Upper lobe of right lung (tissue), 1 donor: ENCODE measurements at regions not wholly inside any gene's neighbourhood (a gene's known extent, or its start where the extent isn't known, plus 50 kb on each side); places are given as distances from the start of the nearest gene placed in this dataset.

Source experiments
- ATAC-seq: fragments of 200-7000 bp; cut with Tn5 transposase; one replicate; pipeline ENCODE4 v1.9.1; 2020; ENCODE audit warnings: mild to moderate bottlenecking, moderate library complexity
- DNase-seq: peaks from one replicate; pipeline ENCODE4 v3.0.0-alpha.2; 2020
- H3K27ac ChIP-seq: fragments of 200-600 bp; one replicate; pipeline ENCODE4 v1.8.0; 2022
- H3K27me3 ChIP-seq: fragments of 200-600 bp; one replicate; pipeline ENCODE4 v1.8.0; 2022; ENCODE audit warnings: mild to moderate bottlenecking
- H3K36me3 ChIP-seq: fragments of 200-600 bp; one replicate; pipeline ENCODE4 v1.8.0; 2022
- H3K4me1 ChIP-seq: fragments of 200-600 bp; one replicate; pipeline ENCODE4 v1.8.0; 2022
- H3K4me3 ChIP-seq: fragments of 200-600 bp; one replicate; pipeline ENCODE4 v1.8.0; 2022; ENCODE audit warnings: mild to moderate bottlenecking
- H3K9me3 ChIP-seq: fragments of 200-600 bp; one replicate; pipeline ENCODE4 v1.8.0; 2022
- intact Hi-C: fragments of 100-400 bp; cut with DNase I; formaldehyde crosslinking; loops from one replicate; pipeline ENCODE4 v1.11.0; 2022
- TF ChIP-seq, protein P1 (sequence below): fragments of 200-600 bp; IDR thresholded peaks from one replicate; pipeline ENCODE4 v1.8.0; 2022; ENCODE audit warnings: antibody characterized with exemption
- donor health status: DM: no; HTN: yes; CAD: no; lungs with severe emphysema.

DNA sequence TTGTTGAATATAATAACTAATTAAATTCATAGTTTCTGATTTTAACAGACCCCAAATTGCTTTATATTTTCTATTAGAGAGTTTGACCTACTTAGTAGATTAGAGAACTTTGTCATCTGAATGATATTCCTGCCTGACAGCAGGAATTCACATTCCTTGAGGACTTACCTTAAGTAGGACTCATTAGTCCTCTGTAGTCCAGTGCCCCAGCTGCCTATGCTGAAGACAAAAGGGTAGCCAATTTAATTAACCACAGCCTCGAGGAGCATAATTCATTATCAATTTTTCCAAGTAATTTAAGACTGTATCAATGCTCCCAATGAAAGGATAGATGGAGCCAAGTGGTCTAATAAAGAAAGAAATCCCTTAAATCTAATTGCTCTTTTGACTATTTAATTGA lies 1405.0 kb upstream of the IGFBP7 start:
- H3K36me3 ChIP-seq, result no peaks in the 10 kb centered on the region
- intact Hi-C loops, result no loop called here
- H3K9me3 ChIP-seq, result no peaks in the 10 kb centered on the region
- ATAC-seq (no peak), DNase-seq (no peak)
- TF ChIP-seq, protein P1, sequence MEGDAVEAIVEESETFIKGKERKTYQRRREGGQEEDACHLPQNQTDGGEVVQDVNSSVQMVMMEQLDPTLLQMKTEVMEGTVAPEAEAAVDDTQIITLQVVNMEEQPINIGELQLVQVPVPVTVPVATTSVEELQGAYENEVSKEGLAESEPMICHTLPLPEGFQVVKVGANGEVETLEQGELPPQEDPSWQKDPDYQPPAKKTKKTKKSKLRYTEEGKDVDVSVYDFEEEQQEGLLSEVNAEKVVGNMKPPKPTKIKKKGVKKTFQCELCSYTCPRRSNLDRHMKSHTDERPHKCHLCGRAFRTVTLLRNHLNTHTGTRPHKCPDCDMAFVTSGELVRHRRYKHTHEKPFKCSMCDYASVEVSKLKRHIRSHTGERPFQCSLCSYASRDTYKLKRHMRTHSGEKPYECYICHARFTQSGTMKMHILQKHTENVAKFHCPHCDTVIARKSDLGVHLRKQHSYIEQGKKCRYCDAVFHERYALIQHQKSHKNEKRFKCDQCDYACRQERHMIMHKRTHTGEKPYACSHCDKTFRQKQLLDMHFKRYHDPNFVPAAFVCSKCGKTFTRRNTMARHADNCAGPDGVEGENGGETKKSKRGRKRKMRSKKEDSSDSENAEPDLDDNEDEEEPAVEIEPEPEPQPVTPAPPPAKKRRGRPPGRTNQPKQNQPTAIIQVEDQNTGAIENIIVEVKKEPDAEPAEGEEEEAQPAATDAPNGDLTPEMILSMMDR, result no peak
- H3K4me1 ChIP-seq, result no peaks in the 10 kb centered on the region
- H3K4me3 ChIP-seq, result no peak overlapping the region
- no peak overlapping the region for H3K27ac ChIP-seq
- H3K27me3 ChIP-seq, result no peaks in the 10 kb centered on the region

DNA sequence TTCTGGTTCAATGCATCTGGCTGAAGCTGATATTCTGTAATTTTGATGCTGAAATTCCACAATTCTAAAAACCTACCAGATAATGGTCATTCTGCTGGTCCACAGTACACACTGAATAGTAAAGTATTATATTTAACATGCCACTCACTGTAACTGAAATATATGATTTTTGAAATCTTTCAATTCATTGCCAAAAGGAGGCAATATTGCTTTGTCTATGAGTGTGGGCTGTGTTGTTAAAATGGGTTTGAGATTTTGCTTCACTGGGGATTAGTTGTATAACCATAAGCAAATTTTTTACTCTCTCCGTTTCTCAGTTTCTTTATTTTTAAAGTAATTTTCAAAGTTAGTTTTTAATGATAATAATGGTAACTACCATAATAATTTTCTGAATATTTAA lies 1404.1 kb upstream of the IGFBP7 start:
- no peaks in the 10 kb centered on the region for H3K36me3 ChIP-seq
- H3K27ac ChIP-seq, result no peak overlapping the region
- H3K27me3 ChIP-seq, result no peaks in the 10 kb centered on the region
- ATAC-seq, result no peak
- no peak overlapping the region for H3K4me3 ChIP-seq
- intact Hi-C loops, result no loop called here
- H3K9me3 ChIP-seq, result no peaks in the 10 kb centered on the region
- DNase-seq, result no peak
- TF ChIP-seq, protein P1, result no peak
- no peaks in the 10 kb centered on the region for H3K4me1 ChIP-seq

DNA sequence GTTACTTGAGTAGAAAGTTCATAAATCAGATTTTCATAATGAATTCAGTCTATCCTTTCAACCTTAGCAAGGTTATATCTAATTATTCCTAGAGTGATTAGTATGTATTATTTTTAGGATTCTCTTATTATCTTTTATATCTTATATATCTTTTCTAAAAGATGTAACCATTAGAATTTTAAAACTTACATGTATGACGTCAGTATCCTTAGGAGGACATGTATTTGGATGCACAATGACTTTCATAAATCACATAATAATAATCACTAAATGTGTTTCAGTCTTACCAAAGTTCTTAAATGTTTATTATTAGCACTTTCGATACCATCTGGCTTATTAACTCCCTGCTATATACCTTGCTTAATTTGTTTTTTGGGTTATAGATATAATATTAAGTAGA lies 1400.5 kb upstream of the IGFBP7 start:
- TF ChIP-seq, protein P1, result no peak
- H3K27ac ChIP-seq, result no peak overlapping the region
- no peaks in the 10 kb centered on the region for H3K27me3 ChIP-seq
- DNase-seq (no peak), ATAC-seq (no peak)
- no peaks in the 10 kb centered on the region for H3K9me3 ChIP-seq
- intact Hi-C loops, result no loop called here
- no peaks in the 10 kb centered on the region for H3K36me3 ChIP-seq
- H3K4me3 ChIP-seq, result no peak overlapping the region
- no peaks in the 10 kb centered on the region for H3K4me1 ChIP-seq

DNA sequence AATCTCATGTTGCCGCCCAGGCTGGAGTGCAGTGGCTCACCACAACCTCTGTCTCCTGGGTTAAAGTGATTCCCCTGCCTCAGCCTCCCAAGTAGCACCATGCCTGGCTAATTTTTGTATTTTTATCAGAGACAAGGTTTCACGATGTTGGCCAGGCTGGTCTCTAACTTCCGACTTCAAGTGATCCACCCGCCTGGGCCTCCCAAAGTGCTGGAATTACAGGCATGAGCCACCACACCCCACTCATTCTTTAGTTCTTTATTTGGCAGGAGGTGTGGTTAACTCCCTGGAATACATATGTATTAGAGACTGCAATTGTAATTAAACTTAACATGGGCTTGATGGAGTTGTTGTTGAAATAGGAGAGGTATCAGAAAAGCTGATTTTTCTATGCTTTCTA lies 1396.9 kb upstream of the IGFBP7 start:
- Histone ChIP-seq H3K4me1 (no peaks in the 10 kb centered on the region), H3K27me3 (no peaks in the 10 kb centered on the region), H3K9me3 (no peaks in the 10 kb centered on the region), H3K4me3 (no peak overlapping the region), H3K27ac (no peak overlapping the region), H3K36me3 (no peaks in the 10 kb centered on the region)
- no peak for ATAC-seq
- intact Hi-C loops, result no loop called here
- DNase-seq, result no peak
- TF ChIP-seq, protein P1, result no peak

DNA sequence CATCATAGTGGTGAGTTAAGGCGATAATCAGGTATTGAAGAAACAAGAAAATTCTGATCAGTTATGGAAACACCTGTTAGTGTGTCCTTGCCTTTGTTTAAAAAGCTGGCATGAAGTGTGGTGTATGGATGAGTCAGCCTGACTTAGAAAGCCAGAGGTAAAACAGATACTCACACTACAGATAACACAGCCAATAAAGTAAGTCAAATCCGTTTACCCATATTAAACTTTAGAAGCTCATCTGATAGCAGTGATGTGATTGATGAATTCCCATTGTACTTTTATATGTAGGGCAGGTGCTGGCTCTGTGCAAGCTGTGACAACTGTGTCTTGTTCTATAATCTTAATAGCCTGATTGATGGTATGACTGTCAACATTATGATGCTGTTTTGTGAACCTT lies 1392.7 kb upstream of the IGFBP7 start:
- no peak overlapping the region for H3K4me3 ChIP-seq

DNA sequence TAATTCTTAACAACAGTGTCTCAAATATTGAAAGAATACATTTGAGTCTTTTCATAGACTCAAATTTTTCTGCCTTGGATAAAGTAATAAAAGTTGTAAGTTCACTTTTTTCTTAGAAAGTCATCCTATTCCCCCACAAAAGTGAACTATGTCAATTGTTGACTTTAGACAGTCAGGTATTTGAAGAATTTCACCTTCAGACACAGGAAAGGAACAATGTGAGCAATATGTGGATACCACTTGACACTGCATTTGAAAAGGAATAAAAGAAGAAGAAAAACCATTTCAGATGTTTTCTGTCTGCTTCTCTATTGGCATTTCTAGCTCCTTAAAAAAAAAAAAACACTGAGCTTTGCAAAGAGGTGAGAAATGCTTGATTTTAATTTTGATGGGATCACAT lies 1389.0 kb upstream of the IGFBP7 start:
- ATAC-seq (no peak), DNase-seq (no peak)
- Histone ChIP-seq H3K4me3 (no peak overlapping the region), H3K27me3 (no peaks in the 10 kb centered on the region), H3K36me3 (no peaks in the 10 kb centered on the region), H3K4me1 (no peaks in the 10 kb centered on the region), H3K27ac (no peak overlapping the region), H3K9me3 (no peaks in the 10 kb centered on the region)
- TF ChIP-seq, protein P1, result no peak
- intact Hi-C loops, result no loop called here

More for the DNA sequence above, 1392.7 kb upstream of the IGFBP7 start:
- Histone ChIP-seq H3K4me1 (no peaks in the 10 kb centered on the region), H3K27me3 (no peaks in the 10 kb centered on the region), H3K36me3 (no peaks in the 10 kb centered on the region), H3K9me3 (no peaks in the 10 kb centered on the region), H3K27ac (no peak overlapping the region)
- intact Hi-C loops, result no loop called here
- TF ChIP-seq, protein P1, result no peak
- no peak for ATAC-seq
- no peak for DNase-seq
